ENCODE measurements at regions not wholly inside any gene's neighbourhood (a gene's known extent, or its start where the extent isn't known, plus 50 kb on each side); places are given as distances from the start of the nearest gene placed in this dataset.

DNA sequence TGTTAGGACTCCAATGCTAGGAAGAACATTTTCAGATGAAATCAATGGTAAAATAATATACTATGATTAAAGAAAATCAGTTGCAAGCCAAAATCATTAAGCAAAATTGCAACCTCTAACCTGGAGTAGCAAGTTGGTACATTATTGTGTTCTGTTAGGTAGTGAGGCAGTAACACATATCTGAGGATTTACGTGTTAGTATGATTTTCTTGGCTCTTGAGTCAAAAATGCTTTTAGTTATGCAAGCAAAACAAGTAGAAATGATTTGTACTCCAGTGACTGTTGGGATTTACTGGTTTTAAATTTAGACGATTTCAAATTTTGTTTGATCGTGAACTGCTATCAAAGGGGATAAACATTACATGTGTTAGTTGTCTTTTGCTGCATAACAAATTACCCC is 293.0 kb upstream of the BTBD3 start:
- Mint-ChIP-seq H3K36me3 (ENCODE audit: low read depth) (no peaks in the 10 kb centered on the region), H3K4me3 (no peak overlapping the region), H3K9me3 (no peaks in the 10 kb centered on the region), H3K4me1 (no peaks in the 10 kb centered on the region), H3K27me3 (ENCODE audit: low read depth) (peaks cover 4% of the 10 kb centered on the region), H3K27ac (no peak overlapping the region)
- TF ChIP-seq, protein P1, sequence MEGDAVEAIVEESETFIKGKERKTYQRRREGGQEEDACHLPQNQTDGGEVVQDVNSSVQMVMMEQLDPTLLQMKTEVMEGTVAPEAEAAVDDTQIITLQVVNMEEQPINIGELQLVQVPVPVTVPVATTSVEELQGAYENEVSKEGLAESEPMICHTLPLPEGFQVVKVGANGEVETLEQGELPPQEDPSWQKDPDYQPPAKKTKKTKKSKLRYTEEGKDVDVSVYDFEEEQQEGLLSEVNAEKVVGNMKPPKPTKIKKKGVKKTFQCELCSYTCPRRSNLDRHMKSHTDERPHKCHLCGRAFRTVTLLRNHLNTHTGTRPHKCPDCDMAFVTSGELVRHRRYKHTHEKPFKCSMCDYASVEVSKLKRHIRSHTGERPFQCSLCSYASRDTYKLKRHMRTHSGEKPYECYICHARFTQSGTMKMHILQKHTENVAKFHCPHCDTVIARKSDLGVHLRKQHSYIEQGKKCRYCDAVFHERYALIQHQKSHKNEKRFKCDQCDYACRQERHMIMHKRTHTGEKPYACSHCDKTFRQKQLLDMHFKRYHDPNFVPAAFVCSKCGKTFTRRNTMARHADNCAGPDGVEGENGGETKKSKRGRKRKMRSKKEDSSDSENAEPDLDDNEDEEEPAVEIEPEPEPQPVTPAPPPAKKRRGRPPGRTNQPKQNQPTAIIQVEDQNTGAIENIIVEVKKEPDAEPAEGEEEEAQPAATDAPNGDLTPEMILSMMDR (IDR thresholded peaks at IDR 0.05; ENCODE audit: unreplicated experiment in 3 of 3), result no peak

DNA sequence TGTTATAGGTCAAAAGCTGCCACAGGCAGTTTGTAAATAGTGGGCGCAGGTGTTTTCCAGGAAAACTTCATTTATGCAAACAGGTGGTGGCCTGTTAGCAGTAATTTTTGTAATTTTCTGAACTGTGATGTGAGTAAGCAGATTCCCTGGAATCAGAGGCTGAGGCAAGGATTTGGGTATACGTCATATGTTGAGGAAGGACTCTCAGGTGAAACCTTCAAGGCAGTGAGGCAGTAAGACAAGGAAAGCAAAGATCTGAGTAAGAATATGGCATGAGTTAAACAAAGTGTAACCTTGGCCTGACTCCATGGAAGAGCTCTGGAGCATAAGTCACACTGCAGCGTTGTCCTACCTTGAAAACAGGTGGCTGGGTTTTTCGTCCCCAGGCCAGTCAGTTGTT is 291.1 kb upstream of the BTBD3 start:
- Mint-ChIP-seq H3K36me3 (ENCODE audit: low read depth) (no peaks in the 10 kb centered on the region), H3K4me1 (no peaks in the 10 kb centered on the region), H3K27ac (no peak overlapping the region), H3K4me3 (no peak overlapping the region), H3K9me3 (no peaks in the 10 kb centered on the region), H3K27me3 (ENCODE audit: low read depth) (peaks cover under 1% of the 10 kb centered on the region)
- TF ChIP-seq, protein P1 (IDR thresholded peaks at IDR 0.05; ENCODE audit: unreplicated experiment in 3 of 3), result no peak

DNA sequence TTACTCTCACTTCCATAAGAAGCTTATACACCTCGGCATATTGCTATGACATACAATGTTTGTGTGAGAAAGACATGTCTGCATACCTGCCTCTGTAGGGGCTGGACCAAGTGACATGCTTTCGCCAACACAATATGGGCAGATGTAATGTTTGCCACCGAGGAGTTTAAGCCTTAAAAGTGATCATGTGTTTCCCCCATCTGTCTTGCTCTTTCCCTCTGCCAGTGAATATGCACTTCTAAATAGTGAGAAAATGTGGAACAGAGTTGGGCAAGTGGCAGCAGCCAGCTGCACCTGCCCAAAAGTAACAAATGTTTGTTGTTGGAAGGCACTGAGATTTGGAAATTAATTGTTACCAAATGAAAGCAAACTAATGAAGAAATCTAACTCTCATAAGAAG is 274.8 kb upstream of the BTBD3 start:
- Mint-ChIP-seq H3K9me3 (peaks cover 2% of the 10 kb centered on the region), H3K27ac (no peak overlapping the region), H3K4me3 (no peak overlapping the region), H3K27me3 (ENCODE audit: low read depth) (no peaks in the 10 kb centered on the region), H3K36me3 (ENCODE audit: low read depth) (no peaks in the 10 kb centered on the region), H3K4me1 (no peaks in the 10 kb centered on the region)
- TF ChIP-seq, protein P1 (IDR thresholded peaks at IDR 0.05; ENCODE audit: unreplicated experiment in 3 of 3), result no peak

DNA sequence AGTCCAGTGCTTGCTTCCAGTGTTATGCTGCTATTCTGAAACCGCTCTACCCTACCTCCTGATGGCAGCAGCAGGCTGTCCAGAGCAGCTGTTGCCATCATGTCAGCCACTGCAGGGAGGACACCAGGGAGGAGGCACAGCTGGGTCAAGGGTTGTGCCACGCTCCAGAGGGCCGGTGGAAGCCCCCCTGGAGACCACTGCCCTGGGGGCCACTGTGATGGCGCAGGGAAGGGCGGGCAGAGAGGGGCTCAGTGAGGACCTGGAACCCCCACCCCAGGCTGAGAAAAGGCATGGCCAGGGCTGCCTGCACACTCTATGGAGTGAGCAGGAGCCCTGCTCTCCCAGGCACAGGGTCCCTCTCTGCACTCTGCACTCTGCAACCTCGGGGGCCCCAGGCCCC is 271.3 kb upstream of the BTBD3 start:
- Mint-ChIP-seq H3K4me3 (no peak overlapping the region), H3K9me3 (no peaks in the 10 kb centered on the region), H3K36me3 (ENCODE audit: low read depth) (no peaks in the 10 kb centered on the region), H3K27ac (no peak overlapping the region), H3K4me1 (no peaks in the 10 kb centered on the region), H3K27me3 (ENCODE audit: low read depth) (no peaks in the 10 kb centered on the region)
- TF ChIP-seq, protein P1 (IDR thresholded peaks at IDR 0.05; ENCODE audit: unreplicated experiment in 3 of 3), result no peak

- Mint-ChIP-seq H3K9me3 (no peaks in the 10 kb centered on the region), H3K36me3 (ENCODE audit: low read depth) (no peaks in the 10 kb centered on the region), H3K4me3 (no peak overlapping the region), H3K27me3 (ENCODE audit: low read depth) (no peaks in the 10 kb centered on the region), H3K27ac (no peak overlapping the region), H3K4me1 (no peaks in the 10 kb centered on the region)
- TF ChIP-seq, protein P1 (IDR thresholded peaks at IDR 0.05; ENCODE audit: unreplicated experiment in 3 of 3), result no peak
These were observed 267.1 kb upstream of the BTBD3 start for GRCh38 chr20:11650566-11650965.

GRCh38 chr20:11651138-11651537 is 266.6 kb upstream of the BTBD3 start:
- TF ChIP-seq, protein P1 (IDR thresholded peaks at IDR 0.05; ENCODE audit: unreplicated experiment in 3 of 3), result no peak
- Mint-ChIP-seq H3K27ac (no peak overlapping the region), H3K36me3 (ENCODE audit: low read depth) (no peaks in the 10 kb centered on the region), H3K27me3 (ENCODE audit: low read depth) (no peaks in the 10 kb centered on the region), H3K9me3 (no peaks in the 10 kb centered on the region), H3K4me3 (no peak overlapping the region), H3K4me1 (no peaks in the 10 kb centered on the region)

Data from nephron (organoid).